ENCODE measurements at regions not wholly inside any gene's neighbourhood (a gene's known extent, or its start where the extent isn't known, plus 50 kb on each side); places are given as distances from the start of the nearest gene placed in this dataset.

GRCh38 chr2:236335696-236336574 is 71.7 kb upstream of the ASB18 start:
- no peak overlapping the region for H3K27ac ChIP-seq (ENCODE audit: low read length)
- in situ Hi-C loops (cut with HindIII; ENCODE audit: low pct_unique_long_range_greater_than_20kb, low sequenced_read_pairs) (no loop called here), intact Hi-C loops (cut with micrococcal nuclease; ENCODE audit: unreplicated experiment) (no loop called here)
- no peaks in the 10 kb centered on the region for H3K4me1 ChIP-seq (ENCODE audit: control insufficient read depth, insufficient read depth, low read length)
- H3K4me3 ChIP-seq (ENCODE audit: low read depth in 2 of 2, low read length in 2 of 2), result no peak overlapping the region
- TF ChIP-seq SIN3A (IDR thresholded peaks at IDR 0.05; ENCODE audit: borderline replicate concordance, insufficient read depth, low read depth, low read length) (no peak), CTCF (IDR thresholded peaks at IDR 0.05) (no peak), REST (IDR thresholded peaks at IDR 0.05; ENCODE audit: insufficient read depth in 1 of 2, low read depth in 2 of 2, low read length in 1 of 2) (no peak)
- no peak for DNase-seq (ENCODE audit: low read depth, low spot score)
- no peaks in the 10 kb centered on the region for H3K9me3 ChIP-seq (ENCODE audit: control insufficient read depth, insufficient read depth, low read depth, low read length)
- no peaks in the 10 kb centered on the region for H3K36me3 ChIP-seq (ENCODE audit: control insufficient read depth, insufficient read depth, low read length)
- H3K27me3 ChIP-seq (ENCODE audit: control insufficient read depth, insufficient read depth, low read length), result no peaks in the 10 kb centered on the region
- ATAC-seq, result no peak
- ChIA-PET CTCF (interaction anchor here (0.6 kb wide), 1 partner anchor 313 kb away, joined by 8 read pairs; no protein-coding TSS in a partner anchor), POLR2A (no interaction called here)
- no TSS peak for BruUV-seq (replicated peaks)

- in situ Hi-C loops (cut with HindIII; ENCODE audit: low pct_unique_long_range_greater_than_20kb, low sequenced_read_pairs) (no loop called here), intact Hi-C loops (cut with micrococcal nuclease; ENCODE audit: unreplicated experiment) (no loop called here)
- ChIA-PET POLR2A (no interaction called here), CTCF (interaction anchor here (0.6 kb wide), 2 partner anchors 385 to 572 kb away, joined by 3 to 5 read pairs; no protein-coding TSS in a partner anchor)
- Histone ChIP-seq H3K27me3 (ENCODE audit: control insufficient read depth, insufficient read depth, low read length) (no peaks in the 10 kb centered on the region), H3K36me3 (ENCODE audit: control insufficient read depth, insufficient read depth, low read length) (no peaks in the 10 kb centered on the region), H3K9me3 (ENCODE audit: control insufficient read depth, insufficient read depth, low read depth, low read length) (no peaks in the 10 kb centered on the region), H3K27ac (ENCODE audit: low read length) (no peak overlapping the region), H3K4me3 (ENCODE audit: low read depth in 2 of 2, low read length in 2 of 2) (no peak overlapping the region), H3K4me1 (ENCODE audit: control insufficient read depth, insufficient read depth, low read length) (no peaks in the 10 kb centered on the region)
- ATAC-seq (no peak), DNase-seq (ENCODE audit: low read depth, low spot score) (no peak)
- no peak for TF ChIP-seq POLR2AphosphoS5 (IDR thresholded peaks at IDR 0.05; ENCODE audit: low read depth, low read length)
- TF ChIP-seq CTCF (IDR thresholded peaks at IDR 0.05), result no peak
- TF ChIP-seq REST (IDR thresholded peaks at IDR 0.05; ENCODE audit: insufficient read depth in 1 of 2, low read depth in 2 of 2, low read length in 1 of 2), result no peak
- TF ChIP-seq TCF7L2 (IDR thresholded peaks at IDR 0.05; ENCODE audit: low read depth, low read length), result no peak
- no peak for TF ChIP-seq SIN3A (IDR thresholded peaks at IDR 0.05; ENCODE audit: borderline replicate concordance, insufficient read depth, low read depth, low read length)
- BruUV-seq (replicated peaks), result no TSS peak
Measured at GRCh38 chr2:236336575-236337464, 72.6 kb upstream of the ASB18 start.
